ENCODE measurements at regions not wholly inside any gene's neighbourhood (a gene's known extent, or its start where the extent isn't known, plus 50 kb on each side); places are given as distances from the start of the nearest gene placed in this dataset.

DNA sequence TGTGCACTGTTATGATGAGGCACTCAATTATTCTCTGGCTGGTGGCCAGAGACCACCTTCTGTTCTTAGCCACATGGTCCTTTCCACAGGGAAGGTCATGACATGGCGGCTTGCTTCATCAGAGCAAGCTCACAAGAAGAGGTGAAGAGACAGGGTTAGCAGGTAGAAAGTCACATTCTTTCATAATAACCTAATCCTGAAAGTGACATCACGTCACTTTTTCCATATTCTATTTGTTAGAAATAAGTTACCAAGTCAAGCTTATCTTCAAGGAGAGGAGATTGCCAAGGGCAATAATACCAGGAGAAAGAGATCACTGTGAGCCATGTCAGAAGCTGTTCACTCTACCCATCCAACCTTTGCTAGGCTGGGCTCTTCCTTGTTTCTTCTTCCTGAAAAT, 139.4 kb downstream of the OSR1 start:
- Histone ChIP-seq H3K4me3 (ENCODE audit: low read length) (no peak overlapping the region), H3K27ac (ENCODE audit: low read length) (no peak overlapping the region), H3K27me3 (ENCODE audit: control insufficient read depth, insufficient read depth, low read length) (no peaks in the 10 kb centered on the region), H3K36me3 (ENCODE audit: control insufficient read depth, low read depth, low read length) (no peaks in the 10 kb centered on the region), H3K9me3 (ENCODE audit: control insufficient read depth, low read depth, low read length) (no peaks in the 10 kb centered on the region), H3K9ac (ENCODE audit: low read length) (no peak overlapping the region), H3K4me1 (ENCODE audit: control insufficient read depth, low read depth, low read length) (no peaks in the 10 kb centered on the region)

DNA sequence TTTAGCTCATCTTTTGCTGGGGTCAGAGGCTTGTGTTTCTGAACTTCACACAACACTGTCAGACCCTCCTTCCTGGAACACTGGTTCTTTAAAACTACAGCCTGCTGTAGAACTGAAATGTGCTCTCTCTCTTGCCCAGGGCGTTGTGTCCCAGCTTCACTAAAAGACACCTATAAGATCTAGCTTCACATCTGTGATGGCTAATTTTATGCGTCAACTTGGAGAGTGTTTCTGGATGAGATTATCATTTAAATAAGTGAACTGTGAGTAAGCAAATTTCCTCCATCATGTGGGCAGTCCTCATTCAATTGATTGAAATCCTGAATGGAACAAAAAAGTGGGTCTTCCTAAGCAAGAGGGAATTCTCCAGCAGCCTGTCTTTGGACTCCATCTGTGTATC, 140.3 kb downstream of the OSR1 start:
- no peaks in the 10 kb centered on the region for H3K4me1 ChIP-seq (ENCODE audit: control insufficient read depth, low read depth, low read length)
- H3K36me3 ChIP-seq (ENCODE audit: control insufficient read depth, low read depth, low read length), result no peaks in the 10 kb centered on the region
- H3K4me3 ChIP-seq (ENCODE audit: low read length), result no peak overlapping the region
- H3K27me3 ChIP-seq (ENCODE audit: control insufficient read depth, insufficient read depth, low read length), result no peaks in the 10 kb centered on the region
- no peaks in the 10 kb centered on the region for H3K9me3 ChIP-seq (ENCODE audit: control insufficient read depth, low read depth, low read length)
- no peak overlapping the region for H3K27ac ChIP-seq (ENCODE audit: low read length)
- H3K9ac ChIP-seq (ENCODE audit: low read length), result no peak overlapping the region

DNA sequence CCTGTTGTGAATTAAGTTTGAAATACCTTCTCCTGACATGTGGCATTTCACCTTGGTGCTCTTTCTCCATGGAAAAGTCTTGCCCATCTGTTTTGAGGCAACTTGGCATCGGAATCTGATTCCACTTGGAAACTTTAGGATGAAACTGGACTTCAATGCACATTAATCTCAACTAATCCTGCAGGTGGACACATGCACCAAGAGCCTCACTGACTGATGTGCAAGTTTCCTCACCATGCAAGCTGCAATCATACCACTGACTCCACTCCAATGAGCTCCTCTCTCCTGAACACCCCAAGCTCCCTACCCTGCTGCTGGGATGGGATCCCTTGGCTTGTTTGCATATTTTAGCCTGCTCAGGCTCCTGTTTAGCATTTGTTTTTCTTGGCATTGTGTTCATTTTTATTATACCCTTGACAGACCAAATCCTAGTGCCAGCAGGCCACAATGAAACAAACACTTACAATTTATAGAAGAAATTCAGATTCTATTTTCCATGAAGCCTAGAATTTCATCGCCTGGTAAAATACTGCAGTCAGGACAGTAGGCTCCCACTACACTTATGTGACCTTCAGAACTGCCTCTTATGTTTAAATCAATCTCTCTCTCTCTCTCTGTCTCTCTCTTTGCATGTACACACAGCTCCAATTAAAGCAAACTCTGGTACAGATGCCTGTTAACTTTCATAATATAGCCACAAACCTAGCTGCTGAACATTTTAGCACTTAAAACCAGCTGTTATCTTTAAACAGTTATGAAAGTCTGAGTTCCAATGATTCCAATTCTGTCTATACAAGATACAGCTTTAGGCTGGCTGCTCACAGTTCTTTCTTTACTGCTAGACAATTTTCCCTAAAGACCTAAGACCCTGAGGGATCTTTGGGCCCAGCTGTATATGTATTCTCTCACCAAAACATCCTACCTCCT, 141.5 kb downstream of the OSR1 start:
- Histone ChIP-seq H3K4me1 (ENCODE audit: control insufficient read depth, low read depth, low read length) (no peaks in the 10 kb centered on the region), H3K9me3 (ENCODE audit: control insufficient read depth, low read depth, low read length) (no peaks in the 10 kb centered on the region), H3K27me3 (ENCODE audit: control insufficient read depth, insufficient read depth, low read length) (no peaks in the 10 kb centered on the region), H3K27ac (ENCODE audit: low read length) (no peak overlapping the region), H3K36me3 (ENCODE audit: control insufficient read depth, low read depth, low read length) (no peaks in the 10 kb centered on the region), H3K4me3 (ENCODE audit: low read length) (no peak overlapping the region), H3K9ac (ENCODE audit: low read length) (no peak overlapping the region)

DNA sequence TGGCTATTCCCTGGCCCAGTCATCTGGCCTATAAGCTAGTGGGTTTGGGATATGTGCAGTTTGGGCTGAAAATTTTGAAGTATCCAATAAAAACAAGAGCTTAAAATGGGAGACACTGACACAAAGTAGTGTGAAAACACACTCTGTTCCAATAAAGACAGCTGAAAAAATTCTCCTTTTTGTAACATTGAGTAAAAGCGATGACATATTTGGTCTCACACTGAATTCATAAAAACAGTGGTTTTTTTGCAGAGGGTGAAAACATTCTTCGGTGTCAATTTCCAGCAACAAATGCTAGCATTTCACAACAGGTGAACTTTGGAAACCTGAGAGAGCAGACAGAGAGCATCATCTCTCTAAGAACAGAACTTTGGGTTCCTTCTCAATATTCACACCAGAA, 142.2 kb downstream of the OSR1 start:
- H3K4me3 ChIP-seq (ENCODE audit: low read length), result no peak overlapping the region
- no peaks in the 10 kb centered on the region for H3K36me3 ChIP-seq (ENCODE audit: control insufficient read depth, low read depth, low read length)
- H3K9me3 ChIP-seq (ENCODE audit: control insufficient read depth, low read depth, low read length), result no peaks in the 10 kb centered on the region
- H3K27ac ChIP-seq (ENCODE audit: low read length), result no peak overlapping the region
- H3K27me3 ChIP-seq (ENCODE audit: control insufficient read depth, insufficient read depth, low read length), result no peaks in the 10 kb centered on the region
- no peak overlapping the region for H3K9ac ChIP-seq (ENCODE audit: low read length)
- H3K4me1 ChIP-seq (ENCODE audit: control insufficient read depth, low read depth, low read length), result no peaks in the 10 kb centered on the region

DNA sequence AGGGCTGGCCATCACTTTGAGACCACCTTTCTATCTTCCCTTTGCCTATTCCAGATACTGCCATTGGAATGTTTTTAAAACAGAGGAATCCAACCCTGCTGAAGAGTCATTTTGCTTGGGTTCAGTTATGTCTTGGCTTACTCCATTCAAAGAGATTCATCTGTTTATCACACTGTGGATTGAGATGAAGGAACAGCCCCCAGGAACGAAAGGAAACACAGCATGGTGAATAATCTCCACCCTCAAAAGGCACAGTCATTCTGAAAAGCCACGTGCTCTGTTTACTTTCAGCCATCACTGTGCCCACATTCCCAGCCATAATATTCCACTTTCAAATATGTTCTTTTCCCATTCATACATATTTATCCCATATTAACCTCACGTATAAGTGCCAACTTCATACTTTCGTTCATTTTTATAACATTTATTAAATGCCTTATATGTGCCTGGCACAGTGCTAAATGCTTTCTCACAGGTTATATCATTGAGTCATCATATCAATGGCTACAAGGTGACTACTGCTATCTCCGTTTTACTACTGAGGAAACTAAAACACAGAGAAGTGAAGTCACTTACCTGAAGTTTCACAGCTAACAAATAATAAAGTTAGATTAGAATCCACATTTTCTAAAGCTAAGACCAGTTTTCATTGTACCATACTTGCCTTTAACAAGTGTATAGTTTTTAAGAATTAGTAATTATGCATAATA, 143.6 kb downstream of the OSR1 start:
- Histone ChIP-seq H3K9ac (ENCODE audit: low read length) (no peak overlapping the region), H3K4me3 (ENCODE audit: low read length) (no peak overlapping the region), H3K4me1 (ENCODE audit: control insufficient read depth, low read depth, low read length) (no peaks in the 10 kb centered on the region), H3K27ac (ENCODE audit: low read length) (no peak overlapping the region), H3K36me3 (ENCODE audit: control insufficient read depth, low read depth, low read length) (no peaks in the 10 kb centered on the region), H3K27me3 (ENCODE audit: control insufficient read depth, insufficient read depth, low read length) (no peaks in the 10 kb centered on the region), H3K9me3 (ENCODE audit: control insufficient read depth, low read depth, low read length) (no peaks in the 10 kb centered on the region)

DNA sequence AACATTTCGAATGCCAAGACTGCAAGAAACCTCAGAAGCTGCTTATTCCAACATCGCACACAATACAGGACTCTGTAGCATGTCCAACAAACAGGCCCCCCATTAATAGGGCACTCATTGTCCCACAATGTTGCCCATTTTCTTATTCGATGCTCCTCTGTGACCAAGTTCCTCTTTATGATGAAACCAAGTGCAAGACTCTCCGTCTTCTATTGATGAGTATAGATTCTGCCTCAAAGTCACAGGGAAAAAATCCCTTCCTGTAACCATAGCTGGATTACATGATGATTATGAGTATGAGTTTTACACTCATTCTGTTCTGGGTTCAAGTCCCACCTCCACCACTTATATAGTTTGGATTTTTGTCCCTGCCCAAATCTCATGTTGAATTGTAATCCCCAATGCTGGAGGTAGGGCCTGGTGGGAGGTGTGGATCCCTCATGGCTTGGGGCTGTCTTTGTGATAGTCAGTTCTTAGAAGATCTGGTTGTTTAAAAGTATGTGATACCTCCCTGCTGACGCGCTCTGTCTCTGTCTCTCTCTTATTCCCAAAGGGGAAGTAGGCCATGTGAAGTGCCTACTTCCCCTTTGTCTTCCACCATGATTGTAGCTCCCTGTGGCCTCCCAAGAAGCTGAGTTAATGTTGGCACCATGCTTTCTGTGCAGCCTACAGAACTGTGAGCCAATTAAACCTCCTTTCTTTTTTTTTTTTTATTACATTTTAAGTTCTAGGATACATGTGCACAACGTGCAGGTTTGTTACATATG, 148.7 kb downstream of the OSR1 start:
- Histone ChIP-seq H3K9me3 (ENCODE audit: control insufficient read depth, low read depth, low read length) (no peaks in the 10 kb centered on the region), H3K4me3 (ENCODE audit: low read length) (no peak overlapping the region), H3K27me3 (ENCODE audit: control insufficient read depth, insufficient read depth, low read length) (no peaks in the 10 kb centered on the region), H3K9ac (ENCODE audit: low read length) (no peak overlapping the region), H3K27ac (ENCODE audit: low read length) (no peak overlapping the region), H3K36me3 (ENCODE audit: control insufficient read depth, low read depth, low read length) (no peaks in the 10 kb centered on the region), H3K4me1 (ENCODE audit: control insufficient read depth, low read depth, low read length) (no peaks in the 10 kb centered on the region)

DNA sequence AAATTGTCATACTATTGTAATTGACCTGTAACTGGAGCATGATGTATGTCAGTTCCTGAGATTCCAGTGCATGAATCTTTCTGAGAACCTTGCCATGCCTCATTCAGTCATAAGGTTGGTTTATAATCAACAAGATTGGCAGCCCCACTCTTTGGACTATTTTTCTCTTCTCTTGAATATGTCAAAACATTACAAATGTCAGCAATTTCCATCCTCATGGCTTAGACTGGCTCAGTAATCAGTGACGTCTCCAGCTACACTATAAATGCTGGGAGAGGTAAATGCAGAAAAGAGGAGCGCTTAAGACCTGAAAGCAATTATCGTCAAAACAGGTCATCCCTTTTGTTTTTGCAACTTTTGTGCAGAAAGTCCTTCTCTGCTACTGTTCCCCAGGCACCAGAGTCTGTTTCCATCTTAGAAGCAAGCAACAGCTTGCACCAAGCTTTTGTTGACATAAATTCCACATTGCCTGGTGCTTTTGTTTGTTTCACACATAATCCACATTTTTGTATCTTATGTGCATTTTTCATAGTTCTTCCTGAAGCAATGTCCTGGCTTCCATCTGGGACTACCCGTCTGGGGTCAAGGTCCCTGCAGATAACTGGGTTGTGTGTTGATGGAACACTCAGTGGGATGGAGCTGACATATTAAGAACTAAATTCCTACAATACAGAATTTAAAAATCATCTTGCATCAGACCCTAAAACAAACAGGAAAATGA, 149.8 kb downstream of the OSR1 start:
- Histone ChIP-seq H3K27ac (ENCODE audit: low read length) (no peak overlapping the region), H3K27me3 (ENCODE audit: control insufficient read depth, insufficient read depth, low read length) (no peaks in the 10 kb centered on the region), H3K36me3 (ENCODE audit: control insufficient read depth, low read depth, low read length) (no peaks in the 10 kb centered on the region), H3K4me3 (ENCODE audit: low read length) (no peak overlapping the region), H3K9ac (ENCODE audit: low read length) (no peak overlapping the region), H3K9me3 (ENCODE audit: control insufficient read depth, low read depth, low read length) (no peaks in the 10 kb centered on the region), H3K4me1 (ENCODE audit: control insufficient read depth, low read depth, low read length) (no peaks in the 10 kb centered on the region)

DNA sequence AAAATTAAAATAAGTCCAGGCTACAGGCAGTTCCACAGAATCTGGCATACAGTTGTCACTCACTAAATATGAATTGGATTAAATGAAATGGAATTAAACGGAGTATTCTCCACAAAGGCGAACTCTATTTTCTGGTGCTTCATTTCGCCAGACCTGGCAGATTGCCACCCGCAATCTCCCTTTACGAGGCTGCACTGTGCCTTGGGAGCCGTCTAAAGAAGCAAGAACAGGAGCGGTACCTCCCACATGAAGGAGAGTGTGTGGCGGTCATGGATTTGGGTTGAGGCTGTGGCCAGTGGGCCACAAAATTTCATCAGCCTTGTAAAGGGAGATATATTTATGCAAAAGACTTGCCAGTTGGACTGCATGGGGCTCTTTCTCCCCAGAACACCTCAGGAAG, 151.0 kb downstream of the OSR1 start:
- Histone ChIP-seq H3K27ac (ENCODE audit: low read length) (no peak overlapping the region), H3K27me3 (ENCODE audit: control insufficient read depth, insufficient read depth, low read length) (no peaks in the 10 kb centered on the region)

DNA sequence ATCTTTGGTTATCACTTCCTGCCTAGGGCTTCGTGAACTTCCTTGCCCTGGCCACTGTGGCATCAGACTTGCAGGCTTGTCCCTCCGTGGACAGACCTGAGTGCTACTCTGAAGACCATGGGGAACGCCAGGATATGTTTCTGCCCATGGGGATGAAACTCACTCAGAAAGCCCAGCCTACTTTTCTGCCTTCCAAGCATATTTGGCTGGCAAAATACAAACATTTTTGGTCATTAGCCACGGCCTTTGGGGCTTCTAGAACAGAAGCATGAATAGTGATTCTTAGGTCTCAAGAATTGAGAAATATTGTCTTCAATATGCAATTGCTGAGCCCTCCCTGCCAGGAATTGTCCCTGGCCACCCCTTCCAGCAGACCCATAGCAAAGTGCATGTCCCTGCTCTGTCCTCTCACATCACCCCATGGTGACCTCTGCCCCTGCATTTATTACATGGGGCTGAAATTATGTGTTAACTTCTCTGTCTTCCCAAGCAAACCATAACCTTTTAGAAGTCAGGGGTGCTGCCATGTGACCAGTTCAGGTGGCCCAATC, 152.4 kb downstream of the OSR1 start:
- Histone ChIP-seq H3K27ac (ENCODE audit: low read length) (no peak overlapping the region), H3K9ac (ENCODE audit: low read length) (no peak overlapping the region), H3K27me3 (ENCODE audit: control insufficient read depth, insufficient read depth, low read length) (no peaks in the 10 kb centered on the region), H3K4me3 (ENCODE audit: low read length) (no peak overlapping the region), H3K9me3 (ENCODE audit: control insufficient read depth, low read depth, low read length) (no peaks in the 10 kb centered on the region), H3K4me1 (ENCODE audit: control insufficient read depth, low read depth, low read length) (no peaks in the 10 kb centered on the region), H3K36me3 (ENCODE audit: control insufficient read depth, low read depth, low read length) (no peaks in the 10 kb centered on the region)

More for the DNA sequence above, 151.0 kb downstream of the OSR1 start:
- no peaks in the 10 kb centered on the region for H3K36me3 ChIP-seq (ENCODE audit: control insufficient read depth, low read depth, low read length)
- H3K4me1 ChIP-seq (ENCODE audit: control insufficient read depth, low read depth, low read length), result no peaks in the 10 kb centered on the region
- H3K9me3 ChIP-seq (ENCODE audit: control insufficient read depth, low read depth, low read length), result no peaks in the 10 kb centered on the region
- H3K9ac ChIP-seq (ENCODE audit: low read length), result no peak overlapping the region
- H3K4me3 ChIP-seq (ENCODE audit: low read length), result no peak overlapping the region

DNA sequence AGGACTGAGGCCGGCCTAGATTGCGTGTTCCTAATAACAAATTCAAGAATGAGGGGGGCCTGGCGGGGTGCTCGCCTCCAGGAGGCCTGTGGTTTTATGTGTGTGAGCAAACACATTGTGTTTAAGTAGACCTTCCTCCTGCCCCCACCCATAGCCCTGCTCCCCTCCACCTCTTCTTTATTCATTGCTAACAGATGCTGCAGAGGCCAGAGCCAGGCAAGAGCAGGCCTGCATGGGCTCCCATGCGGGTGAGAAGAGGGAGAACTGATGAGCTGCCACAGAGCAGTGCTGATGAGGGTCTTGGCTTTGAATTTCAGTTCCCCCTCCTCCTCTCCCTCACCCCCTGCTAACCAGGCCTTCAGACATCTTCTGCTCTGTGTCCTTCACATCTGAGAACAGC, 154.6 kb downstream of the OSR1 start:
- H3K4me1 ChIP-seq (ENCODE audit: control insufficient read depth, low read depth, low read length), result no peaks in the 10 kb centered on the region
- no peaks in the 10 kb centered on the region for H3K36me3 ChIP-seq (ENCODE audit: control insufficient read depth, low read depth, low read length)
- H3K4me3 ChIP-seq (ENCODE audit: low read length), result no peak overlapping the region
- no peak overlapping the region for H3K27ac ChIP-seq (ENCODE audit: low read length)
- no peaks in the 10 kb centered on the region for H3K27me3 ChIP-seq (ENCODE audit: control insufficient read depth, insufficient read depth, low read length)
- H3K9me3 ChIP-seq (ENCODE audit: control insufficient read depth, low read depth, low read length), result no peaks in the 10 kb centered on the region
- H3K9ac ChIP-seq (ENCODE audit: low read length), result no peak overlapping the region
